GM12875 (cell line): ENCODE measurements at regions not wholly inside any gene's neighbourhood (a gene's known extent, or its start where the extent isn't known, plus 50 kb on each side); places are given as distances from the start of the nearest gene placed in this dataset.

Experiments
- H3K4me3 ChIP-seq: one replicate; pipeline ENCODE4 v1.5.1; 2011; ENCODE audit warnings: low read depth, low read length, control low read depth
- CTCF ChIP-seq: IDR thresholded peaks from 2 replicates; pipeline ENCODE4 v1.5.1; 2011; ENCODE audit warnings: low read depth, mild to moderate bottlenecking, control low read depth, inconsistent platforms, low read length, moderate library complexity, borderline replicate concordance; ENCODE audit not compliant: insufficient read depth

DNA sequence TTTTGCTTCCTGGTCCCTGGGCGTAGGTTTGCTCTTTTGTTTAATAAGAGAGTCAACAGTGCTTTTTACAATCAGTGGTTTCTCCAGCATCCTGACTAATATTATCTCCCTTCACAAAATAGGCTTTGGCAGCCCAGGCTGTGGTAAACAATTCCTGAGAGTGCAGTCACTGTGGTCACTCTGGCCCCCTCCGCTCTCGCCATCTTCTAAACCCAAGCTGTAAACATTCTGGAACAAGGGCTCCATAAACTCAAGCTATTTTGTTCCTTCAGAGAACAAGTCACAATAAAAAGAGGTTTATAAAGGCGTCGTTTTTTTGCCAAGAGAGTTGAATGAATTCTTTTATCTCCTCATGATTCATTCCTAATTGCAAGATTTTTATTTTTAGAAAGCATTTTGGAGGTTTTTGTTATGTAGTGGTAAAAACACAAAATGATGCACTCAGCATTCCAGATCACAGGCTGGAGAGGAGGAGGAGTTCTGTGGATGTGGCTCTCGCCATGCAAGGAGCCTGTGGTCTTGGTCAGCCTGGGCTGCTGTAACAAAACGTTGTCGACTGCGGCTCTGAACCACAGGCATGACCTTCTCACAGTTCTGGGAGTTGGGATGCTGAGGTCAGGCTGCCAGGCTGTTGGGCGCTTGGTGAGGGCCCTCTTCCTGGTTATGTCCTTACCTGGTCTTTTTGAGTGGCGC, 486.4 kb upstream of the FAT1 start:
- H3K4me3 ChIP-seq: no peak overlapping the region
- TF ChIP-seq CTCF: no peak

DNA sequence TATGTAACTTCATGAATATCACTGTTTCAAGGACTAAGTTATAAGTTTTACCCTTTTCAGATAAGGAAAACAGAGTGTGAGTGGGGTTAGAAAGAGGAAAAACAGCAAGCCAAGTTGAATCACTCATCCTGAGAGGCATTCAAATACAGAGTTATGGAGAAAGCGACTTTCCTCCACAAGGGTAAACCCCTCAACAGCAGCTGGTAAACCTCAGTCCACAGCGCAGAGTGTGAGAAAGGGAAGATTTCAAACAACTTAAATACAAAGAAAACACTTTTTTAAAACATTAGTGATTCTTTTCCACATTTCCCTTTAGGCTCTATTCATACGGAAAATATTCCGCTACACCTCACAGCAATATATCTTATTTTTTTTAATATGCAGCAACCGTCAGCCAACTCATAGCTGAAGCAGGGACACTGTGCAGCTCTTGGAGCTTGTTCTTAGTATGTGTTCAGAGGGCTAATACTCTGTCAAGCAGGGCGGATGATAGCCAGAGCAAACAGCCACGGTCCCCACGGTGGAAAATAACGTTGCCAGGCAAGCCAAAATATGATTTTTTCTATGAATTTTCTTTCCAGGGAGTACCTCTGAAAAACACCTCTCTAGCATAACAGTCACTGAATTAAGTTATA, 488.9 kb upstream of the FAT1 start:
- no peak overlapping the region for H3K4me3 ChIP-seq
- no peak for TF ChIP-seq CTCF

DNA sequence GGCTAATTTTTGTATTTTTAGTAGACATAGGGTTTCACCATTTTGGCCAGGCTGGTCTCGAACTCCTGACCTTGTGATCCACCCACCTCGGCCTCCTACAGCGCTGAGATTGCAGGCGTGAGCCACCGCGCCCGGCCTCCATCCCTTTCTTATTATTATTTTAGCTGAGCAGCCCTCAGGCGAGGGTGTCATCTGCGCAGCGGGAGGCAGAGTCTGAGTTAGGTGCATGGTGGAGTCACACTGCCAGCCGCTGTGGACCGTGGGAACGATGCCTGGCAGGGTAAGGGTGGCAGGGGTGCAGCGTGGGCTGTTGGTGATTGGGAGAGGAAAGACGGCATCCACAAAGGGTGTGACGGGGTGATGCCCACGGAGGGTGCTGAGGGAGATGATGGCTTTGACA, 491.8 kb upstream of the FAT1 start:
- TF ChIP-seq CTCF: no peak

DNA sequence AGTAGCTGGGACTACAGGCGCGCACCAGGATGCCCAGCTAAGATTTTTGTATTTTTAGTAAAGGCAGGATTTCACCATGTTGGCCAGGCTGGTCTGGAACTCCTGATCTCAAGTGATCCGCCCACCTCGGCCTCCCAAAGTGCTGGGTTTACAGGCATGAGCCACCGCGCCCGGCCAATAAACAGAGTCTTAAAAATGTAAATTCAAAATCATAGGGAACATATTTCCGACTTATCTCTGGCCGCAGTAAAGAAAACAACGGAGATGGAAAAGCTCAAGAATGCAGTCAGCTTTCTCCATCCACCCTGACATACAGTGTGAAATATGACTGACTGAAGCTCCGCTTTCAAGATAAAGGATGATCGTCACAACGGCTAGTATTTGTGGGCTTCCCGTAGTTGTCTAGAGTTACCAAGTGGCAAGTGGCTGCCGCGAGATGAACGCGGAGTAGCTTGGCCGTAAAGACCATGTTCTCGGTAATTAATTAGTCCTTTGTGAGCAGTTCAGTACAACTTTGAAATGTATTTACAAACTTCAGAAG, 495.1 kb upstream of the FAT1 start:
- no peak for TF ChIP-seq CTCF
- H3K4me3 ChIP-seq: no peak overlapping the region

More for the DNA sequence above, 491.8 kb upstream of the FAT1 start:
- H3K4me3 ChIP-seq: no peak overlapping the region

DNA sequence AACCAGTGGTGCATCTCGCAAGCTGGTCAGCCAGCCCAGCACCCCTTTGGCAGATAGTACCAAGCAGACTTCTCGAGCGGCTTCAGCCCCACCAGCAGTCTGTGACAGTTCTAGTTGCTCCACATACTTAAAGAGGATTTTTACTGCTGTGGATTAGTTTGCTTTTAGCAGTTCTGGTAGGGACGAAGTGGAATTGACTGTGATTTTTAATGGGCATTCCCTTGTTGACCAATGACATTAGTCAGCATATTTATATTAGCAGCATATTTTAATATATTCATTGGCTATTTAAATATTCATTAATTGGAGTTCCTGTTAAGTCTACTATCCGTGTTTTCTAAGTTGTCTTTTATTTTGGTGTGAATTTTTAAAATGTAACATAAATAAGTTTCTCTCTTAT, 500.9 kb upstream of the FAT1 start:
- no peak for TF ChIP-seq CTCF
- H3K4me3 ChIP-seq: no peak overlapping the region

- no peak for TF ChIP-seq CTCF
Measured at GRCh38 chr4:187227907-187228704, 504.4 kb upstream of the FAT1 start.

More at GRCh38 chr4:187227907-187228704, 504.4 kb upstream of the FAT1 start:
- H3K4me3 ChIP-seq: no peak overlapping the region
